HCT116 (cell line): ENCODE measurements at regions not wholly inside any gene's neighbourhood (a gene's known extent, or its start where the extent isn't known, plus 50 kb on each side); places are given as distances from the start of the nearest gene placed in this dataset.

ENCODE experiments used
- ATAC-seq: fragments of 200-7000 bp; cut with Tn5 transposase; 2 replicates; pipeline ENCODE4 v1.9.1; 2020; ENCODE audit warnings: mild to moderate bottlenecking, moderate library complexity
- BruUV-seq: library from RNA; stranded (reverse); fragments of 400-500 nt; replicated peaks from 2 replicates; lab custom pipeline; 2021; lab: Mats Ljungman, UMichigan
- CTCF ChIA-PET: fragments of 300-600 bp; sonication (Branson Sonifier 250); formaldehyde crosslinking; loops from one replicate; lab custom pipeline; 2021; ENCODE audit warnings: antibody characterized with exemption; lab: Charles Lee
- POLR2A ChIA-PET: fragments of 300-600, 350-600 bp; sonication (Branson Sonifier 250); formaldehyde crosslinking; loops from one replicate; lab custom pipeline; 2021; ENCODE audit warnings: antibody characterized with exemption; lab: Charles Lee
- RAD21 ChIA-PET, 2 experiments: fragments of 300-600 bp; sonication (Branson Sonifier 250); formaldehyde crosslinking; loops; one replicate each; lab custom pipeline; 2023; ENCODE audit warnings: low total read pairs in 2 of 2; ENCODE audit not compliant: uncharacterized antibody in 2 of 2, unreplicated experiment in 2 of 2, low non-redundant PET in 1 of 2; lab: Charles Lee
- DNase-seq: peaks from one replicate; pipeline ENCODE4 v3.0.0-alpha.2; 2010; ENCODE audit warnings: low read depth, low spot score
- H2AFZ ChIP-seq: fragments of 200-600 bp; shearing (Covaris generic), sonication (generic); 2 replicates; pipeline ENCODE4 v1.6.1; 2017; ENCODE audit warnings: low read depth, mixed run types, mixed read lengths, antibody characterized with exemption, low read length; ENCODE audit not compliant: poor library complexity, severe bottlenecking
- H3K27ac ChIP-seq: 2 replicates; pipeline ENCODE4 v1.5.1; 2012; ENCODE audit warnings: low read depth, low read length
- H3K27me3 ChIP-seq: fragments of 200-600 bp; sonication (generic); 2 replicates; pipeline ENCODE4 v1.6.1; 2016; ENCODE audit warnings: mixed run types, low read length, mixed read lengths; ENCODE audit not compliant: insufficient read depth
- H3K36me3 ChIP-seq, 2 experiments: fragments of 200-500 bp in 1 of 2; fragments of 200-600 bp in 1 of 2; sonication (Bioruptor generic) in 1 of 2; sonication (generic) in 1 of 2; 2 replicates each; pipeline versions ENCODE4 v1.5.1 to v1.6.1; 2014 to 2016; ENCODE audit warnings: low read length in 2 of 2, inconsistent platforms in 1 of 2, mixed read lengths in 1 of 2, mixed run types in 1 of 2; ENCODE audit not compliant: insufficient read depth in 2 of 2, control insufficient read depth in 1 of 2
- H3K4me1 ChIP-seq, 2 experiments: fragments of 200-600 bp in 1 of 2; sonication (generic) in 1 of 2; 2 replicates each; pipeline versions ENCODE4 v1.5.1 to v1.6.1; 2012 to 2017; ENCODE audit warnings: low read length in 2 of 2, inconsistent platforms in 1 of 2, mild to moderate bottlenecking in 1 of 2, mixed read lengths in 1 of 2, mixed run types in 1 of 2, moderate library complexity in 1 of 2; ENCODE audit not compliant: insufficient read depth in 2 of 2, control insufficient read depth in 1 of 2
- H3K4me2 ChIP-seq: fragments of 200-600 bp; sonication (generic); 2 replicates; pipeline ENCODE4 v1.6.1; 2017; ENCODE audit warnings: mixed run types, low read length, mixed read lengths
- H3K4me3 ChIP-seq, 2 experiments: fragments of 200-600 bp in 1 of 2; sonication (generic) in 1 of 2; replicated peaks in 1 of 2; 2 replicates each; pipeline ENCODE4 v1.5.1; 2011 to 2016; ENCODE audit warnings: low read length in 2 of 2, control low read depth in 1 of 2, low read depth in 1 of 2, mild to moderate bottlenecking in 1 of 2, mixed read lengths in 1 of 2, mixed run types in 1 of 2
- H3K79me2 ChIP-seq: fragments of 200-600 bp; sonication (generic); 2 replicates; pipeline ENCODE4 v1.6.1; 2017; ENCODE audit warnings: mild to moderate bottlenecking, mixed run types, low read length, moderate library complexity, mixed read lengths; ENCODE audit not compliant: insufficient read depth
- H3K9ac ChIP-seq: fragments of 200-600 bp; sonication (generic); 2 replicates; pipeline ENCODE4 v1.6.1; 2016; ENCODE audit warnings: low read length, mixed read lengths
- H3K9me2 ChIP-seq: fragments of 200-600 bp; sonication (generic), shearing (Covaris generic); 2 replicates; pipeline ENCODE4 v1.6.1; 2017; ENCODE audit warnings: mixed run types, mild to moderate bottlenecking, moderate library complexity; ENCODE audit not compliant: insufficient read depth
- H3K9me3 ChIP-seq, 2 experiments: fragments of 200-500 bp in 1 of 2; fragments of 200-600 bp in 1 of 2; sonication (Bioruptor generic) in 1 of 2; sonication (generic) in 1 of 2; 2 replicates each; pipeline ENCODE4 v1.6.1; 2014 to 2017; ENCODE audit warnings: low read length in 2 of 2, mixed read lengths in 2 of 2, inconsistent platforms in 1 of 2, low read depth in 1 of 2, mild to moderate bottlenecking in 1 of 2, mixed run types in 1 of 2, moderate library complexity in 1 of 2; ENCODE audit not compliant: control insufficient read depth in 1 of 2, insufficient read depth in 1 of 2
- H4K20me1 ChIP-seq: fragments of 200-600 bp; sonication (generic), shearing (Covaris generic); 2 replicates; pipeline ENCODE4 v1.6.1; 2017; ENCODE audit warnings: mixed run types, mild to moderate bottlenecking, moderate library complexity; ENCODE audit not compliant: insufficient read depth
- FOSL1 ChIP-seq: IDR thresholded peaks from 2 replicates; pipeline ENCODE4 v1.6.1; 2012; ENCODE audit warnings: low read depth
- TCF7L2 ChIP-seq: IDR thresholded peaks from 2 replicates; pipeline ENCODE4 v1.7.0; 2011; ENCODE audit warnings: borderline replicate concordance, inconsistent platforms; ENCODE audit not compliant: insufficient read depth, insufficient read length; ENCODE audit errors: extremely low read depth
- intact Hi-C: fragments of 100-400 bp; cut with micrococcal nuclease; formaldehyde crosslinking; loops from 2 replicates; pipeline ENCODE4 v1.10.0; 2022
- TF ChIP-seq, protein P1 (sequence below): IDR thresholded peaks from 2 replicates; pipeline ENCODE4 v1.6.1; 2012; ENCODE audit warnings: low read depth

- H3K27me3 ChIP-seq: no peaks in the 10 kb centered on the region
- CTCF ChIA-PET: no interaction called here
- intact Hi-C loops: no loop called here
These were observed 314.8 kb downstream of the ZNF536 start for GRCh38 chr19:30686826-30687566.

More at GRCh38 chr19:30686826-30687566, 314.8 kb downstream of the ZNF536 start:
- ChIA-PET RAD21 (no interaction called here), POLR2A (no interaction called here)
- Histone ChIP-seq H3K9me2 (no peaks in the 10 kb centered on the region), H2AFZ (no peak overlapping the region), H3K79me2 (no peaks in the 10 kb centered on the region), H3K4me3 (no peak overlapping the region), H4K20me1 (no peaks in the 10 kb centered on the region), H3K36me3 (no peaks in the 10 kb centered on the region), H3K4me1 (no peaks in the 10 kb centered on the region), H3K9ac (no peak overlapping the region), H3K9me3 (no peaks in the 10 kb centered on the region), H3K4me2 (no peak overlapping the region), H3K27ac (no peak overlapping the region)
- BruUV-seq: no TSS peak
- ATAC-seq: no peak
- no peak for DNase-seq
- TF ChIP-seq TCF7L2 (no peak), FOSL1 (no peak)
- TF ChIP-seq, protein P1, sequence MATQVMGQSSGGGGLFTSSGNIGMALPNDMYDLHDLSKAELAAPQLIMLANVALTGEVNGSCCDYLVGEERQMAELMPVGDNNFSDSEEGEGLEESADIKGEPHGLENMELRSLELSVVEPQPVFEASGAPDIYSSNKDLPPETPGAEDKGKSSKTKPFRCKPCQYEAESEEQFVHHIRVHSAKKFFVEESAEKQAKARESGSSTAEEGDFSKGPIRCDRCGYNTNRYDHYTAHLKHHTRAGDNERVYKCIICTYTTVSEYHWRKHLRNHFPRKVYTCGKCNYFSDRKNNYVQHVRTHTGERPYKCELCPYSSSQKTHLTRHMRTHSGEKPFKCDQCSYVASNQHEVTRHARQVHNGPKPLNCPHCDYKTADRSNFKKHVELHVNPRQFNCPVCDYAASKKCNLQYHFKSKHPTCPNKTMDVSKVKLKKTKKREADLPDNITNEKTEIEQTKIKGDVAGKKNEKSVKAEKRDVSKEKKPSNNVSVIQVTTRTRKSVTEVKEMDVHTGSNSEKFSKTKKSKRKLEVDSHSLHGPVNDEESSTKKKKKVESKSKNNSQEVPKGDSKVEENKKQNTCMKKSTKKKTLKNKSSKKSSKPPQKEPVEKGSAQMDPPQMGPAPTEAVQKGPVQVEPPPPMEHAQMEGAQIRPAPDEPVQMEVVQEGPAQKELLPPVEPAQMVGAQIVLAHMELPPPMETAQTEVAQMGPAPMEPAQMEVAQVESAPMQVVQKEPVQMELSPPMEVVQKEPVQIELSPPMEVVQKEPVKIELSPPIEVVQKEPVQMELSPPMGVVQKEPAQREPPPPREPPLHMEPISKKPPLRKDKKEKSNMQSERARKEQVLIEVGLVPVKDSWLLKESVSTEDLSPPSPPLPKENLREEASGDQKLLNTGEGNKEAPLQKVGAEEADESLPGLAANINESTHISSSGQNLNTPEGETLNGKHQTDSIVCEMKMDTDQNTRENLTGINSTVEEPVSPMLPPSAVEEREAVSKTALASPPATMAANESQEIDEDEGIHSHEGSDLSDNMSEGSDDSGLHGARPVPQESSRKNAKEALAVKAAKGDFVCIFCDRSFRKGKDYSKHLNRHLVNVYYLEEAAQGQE: no peak
